Left lung (tissue), 4 donors: ENCODE measurements at regions not wholly inside any gene's neighbourhood (a gene's known extent, or its start where the extent isn't known, plus 50 kb on each side); places are given as distances from the start of the nearest gene placed in this dataset.

Source experiments
- ATAC-seq: fragments of 200-7000 bp; cut with Tn5 transposase; one replicate; pipeline ENCODE4 v1.9.1; 2020; ENCODE audit warnings: moderate library complexity
- DNase-seq, 4 donors: peaks; one replicate each; pipeline ENCODE4 v3.0.0-alpha.2; 2013 to 2020
- H3K27ac ChIP-seq, 2 donors: fragments of 200-600 bp; sonication (generic) in 1 of 2; one replicate each; pipeline versions ENCODE4 v1.5.0 to v1.8.0; 2020 to 2021
- H3K27me3 ChIP-seq, 2 donors: fragments of 200-600 bp; sonication (generic) in 1 of 2; one replicate each; pipeline versions ENCODE4 v1.5.0 to v1.8.0; 2020 to 2021
- H3K36me3 ChIP-seq, 2 donors: fragments of 200-600 bp; sonication (generic) in 1 of 2; one replicate each; pipeline versions ENCODE4 v1.5.0 to v1.8.0; 2020 to 2021
- H3K4me1 ChIP-seq, 2 donors: fragments of 200-600 bp; one replicate each; pipeline ENCODE4 v1.8.0; 2021
- H3K4me3 ChIP-seq, 2 donors: fragments of 200-600 bp; sonication (generic) in 1 of 2; one replicate each; pipeline versions ENCODE4 v1.5.0 to v1.8.0; 2020 to 2021; ENCODE audit warnings: mild to moderate bottlenecking in 1 of 2
- H3K9me3 ChIP-seq, 2 donors: fragments of 200-600 bp; sonication (generic) in 1 of 2; one replicate each; pipeline versions ENCODE4 v1.5.0 to v1.8.0; 2020 to 2021
- intact Hi-C, 2 donors: fragments of 100-400 bp; cut with DNase I; formaldehyde crosslinking; loops; one replicate each; pipeline versions ENCODE4 v1.11.2 to v1.14.2; 2022
- TF ChIP-seq, protein P1 (sequence below), 2 donors: fragments of 200-600 bp; sonication (generic) in 1 of 2; IDR thresholded peaks; one replicate each; pipeline versions ENCODE4 v1.5.0 to v1.8.0; 2021; ENCODE audit warnings: antibody characterized with exemption in 2 of 2
- donor health status: DM: no; HTN: yes; CAD: no.
- donor health status: DM: no; HTN: no; CAD: no.

DNA sequence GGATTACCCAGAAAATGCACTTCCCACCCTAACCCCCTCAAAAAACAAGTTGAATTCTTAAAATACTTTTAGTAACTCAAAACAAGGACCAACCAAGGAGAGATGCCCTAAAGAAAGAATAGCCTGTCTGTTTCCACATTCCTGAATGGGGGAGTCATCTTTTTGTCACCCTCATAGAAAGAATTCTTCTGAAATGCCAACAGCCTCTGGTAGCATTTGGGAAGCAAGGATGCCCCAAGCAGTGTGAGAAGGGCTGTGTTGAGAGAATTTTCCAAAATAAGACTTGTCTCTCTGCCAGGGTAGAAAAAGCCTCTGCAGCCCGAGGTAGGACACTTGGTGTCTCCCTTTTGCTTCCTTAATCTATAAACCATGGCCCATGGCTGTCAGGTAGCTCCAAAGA, 173.1 kb upstream of the VCX3A start:
- no peak for DNase-seq
- ATAC-seq = no peak
- H3K9me3 ChIP-seq = no peaks in the 10 kb centered on the region
- H3K27ac ChIP-seq = no peak overlapping the region
- TF ChIP-seq, protein P1, sequence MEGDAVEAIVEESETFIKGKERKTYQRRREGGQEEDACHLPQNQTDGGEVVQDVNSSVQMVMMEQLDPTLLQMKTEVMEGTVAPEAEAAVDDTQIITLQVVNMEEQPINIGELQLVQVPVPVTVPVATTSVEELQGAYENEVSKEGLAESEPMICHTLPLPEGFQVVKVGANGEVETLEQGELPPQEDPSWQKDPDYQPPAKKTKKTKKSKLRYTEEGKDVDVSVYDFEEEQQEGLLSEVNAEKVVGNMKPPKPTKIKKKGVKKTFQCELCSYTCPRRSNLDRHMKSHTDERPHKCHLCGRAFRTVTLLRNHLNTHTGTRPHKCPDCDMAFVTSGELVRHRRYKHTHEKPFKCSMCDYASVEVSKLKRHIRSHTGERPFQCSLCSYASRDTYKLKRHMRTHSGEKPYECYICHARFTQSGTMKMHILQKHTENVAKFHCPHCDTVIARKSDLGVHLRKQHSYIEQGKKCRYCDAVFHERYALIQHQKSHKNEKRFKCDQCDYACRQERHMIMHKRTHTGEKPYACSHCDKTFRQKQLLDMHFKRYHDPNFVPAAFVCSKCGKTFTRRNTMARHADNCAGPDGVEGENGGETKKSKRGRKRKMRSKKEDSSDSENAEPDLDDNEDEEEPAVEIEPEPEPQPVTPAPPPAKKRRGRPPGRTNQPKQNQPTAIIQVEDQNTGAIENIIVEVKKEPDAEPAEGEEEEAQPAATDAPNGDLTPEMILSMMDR (IDR thresholded peaks at IDR 0.05) = no peak
- no peaks in the 10 kb centered on the region for H3K36me3 ChIP-seq
- no peaks in the 10 kb centered on the region for H3K27me3 ChIP-seq
- no peaks in the 10 kb centered on the region for H3K4me1 ChIP-seq
- no peak overlapping the region for H3K4me3 ChIP-seq
- intact Hi-C loops = no loop called here

DNA sequence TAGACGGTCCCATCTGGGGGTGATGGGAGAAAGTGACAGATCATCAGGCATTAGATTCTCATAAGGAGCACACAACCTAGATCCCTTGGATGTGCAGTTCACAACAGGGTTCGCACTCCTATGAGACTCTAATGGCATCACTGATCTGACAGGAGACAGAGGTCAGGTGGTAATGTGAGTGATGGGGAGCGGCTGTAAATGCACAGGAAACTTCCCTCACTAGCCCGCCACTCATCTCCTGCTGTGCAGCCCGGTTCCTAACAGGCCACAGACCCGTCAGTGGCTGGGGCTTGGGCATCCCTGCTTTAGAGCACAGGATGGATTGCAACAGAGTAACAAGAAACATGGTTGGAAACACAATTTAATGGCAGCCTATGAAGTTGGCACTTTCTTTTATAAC, 172.6 kb upstream of the VCX3A start:
- H3K4me3 ChIP-seq = no peak overlapping the region
- H3K36me3 ChIP-seq = no peaks in the 10 kb centered on the region
- DNase-seq (no peak), ATAC-seq (no peak)
- H3K4me1 ChIP-seq = no peaks in the 10 kb centered on the region
- no peak overlapping the region for H3K27ac ChIP-seq
- intact Hi-C loops = no loop called here
- TF ChIP-seq, protein P1 (IDR thresholded peaks at IDR 0.05) = no peak
- H3K9me3 ChIP-seq = no peaks in the 10 kb centered on the region
- no peaks in the 10 kb centered on the region for H3K27me3 ChIP-seq

DNA sequence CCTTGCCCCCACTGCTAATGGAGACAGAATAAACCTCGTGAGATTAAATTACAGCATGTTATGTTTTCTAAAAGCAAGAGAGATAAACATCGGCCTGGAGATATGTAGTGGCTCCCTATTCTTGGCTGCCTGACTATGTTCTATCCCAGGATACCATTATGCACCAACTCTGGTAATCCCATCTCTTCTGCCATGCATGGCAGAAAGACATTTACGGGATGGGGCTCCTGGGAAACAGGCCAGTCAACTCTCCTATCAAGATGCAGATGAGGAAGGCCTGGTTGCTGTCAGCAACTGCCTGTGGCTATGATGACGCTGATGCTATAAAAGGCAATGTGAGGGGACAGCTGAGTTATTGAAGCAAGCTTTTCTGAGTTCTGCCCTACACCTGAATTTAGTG, 166.2 kb upstream of the VCX3A start:
- H3K27me3 ChIP-seq = no peaks in the 10 kb centered on the region

DNA sequence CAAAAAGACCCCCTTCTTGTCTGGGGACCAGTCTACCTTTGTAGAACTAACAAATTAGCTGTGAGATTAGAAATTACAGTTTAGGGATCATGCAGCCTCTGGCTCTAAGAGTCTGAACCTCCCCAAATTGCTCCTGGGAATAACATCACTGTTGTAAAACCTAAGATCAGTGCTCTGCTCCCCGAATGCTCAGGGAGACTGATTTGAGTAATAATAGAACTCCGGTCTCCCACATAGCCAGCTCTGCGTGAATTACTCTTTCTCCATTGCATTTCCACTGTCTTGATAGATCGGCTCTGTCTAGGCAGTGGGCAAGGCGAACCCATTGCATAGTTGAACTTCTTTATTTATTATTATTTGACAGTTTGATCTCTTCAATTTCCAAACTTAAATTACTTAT, 160.8 kb upstream of the VCX3A start:
- H3K27me3 ChIP-seq = no peaks in the 10 kb centered on the region
- DNase-seq (no peak), ATAC-seq (no peak)
- TF ChIP-seq, protein P1 (IDR thresholded peaks at IDR 0.05) = no peak
- no peaks in the 10 kb centered on the region for H3K4me1 ChIP-seq
- no peak overlapping the region for H3K27ac ChIP-seq
- H3K4me3 ChIP-seq = no peak overlapping the region
- no peaks in the 10 kb centered on the region for H3K36me3 ChIP-seq
- peaks cover 0 to 2% of the 10 kb centered on the region in 2 donors for H3K9me3 ChIP-seq
- intact Hi-C loops = no loop called here

More for the DNA sequence above, 166.2 kb upstream of the VCX3A start:
- Histone ChIP-seq H3K36me3 (no peaks in the 10 kb centered on the region), H3K4me3 (no peak overlapping the region), H3K9me3 (no peaks in the 10 kb centered on the region), H3K27ac (no peak overlapping the region), H3K4me1 (no peaks in the 10 kb centered on the region)
- intact Hi-C loops = no loop called here
- TF ChIP-seq, protein P1 (IDR thresholded peaks at IDR 0.05) = no peak
- ATAC-seq (no peak), DNase-seq (no peak)

DNA sequence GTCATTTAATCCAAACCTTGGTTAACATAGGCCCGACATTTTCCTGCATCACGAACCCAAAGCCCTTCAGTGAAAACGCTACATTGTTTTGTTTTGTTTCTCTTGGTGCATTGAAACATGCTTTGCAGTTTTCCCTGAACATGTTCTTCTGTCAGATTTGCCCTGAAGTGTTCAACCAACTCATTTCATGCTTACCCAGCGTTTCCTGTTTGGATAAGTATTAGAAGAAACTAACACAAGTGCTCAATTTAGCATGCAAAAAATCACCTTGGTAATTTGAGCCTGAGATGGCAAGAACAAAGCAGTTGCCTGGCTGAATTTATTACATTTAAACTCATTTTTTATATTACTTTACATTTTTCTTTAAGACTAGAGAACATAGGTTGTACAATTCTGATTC, 160.1 kb upstream of the VCX3A start:
- intact Hi-C loops = no loop called here
- Histone ChIP-seq H3K4me3 (no peak overlapping the region), H3K27ac (no peak overlapping the region), H3K4me1 (no peaks in the 10 kb centered on the region), H3K36me3 (no peaks in the 10 kb centered on the region), H3K27me3 (no peaks in the 10 kb centered on the region), H3K9me3 (peaks cover 0 to 2% of the 10 kb centered on the region in 2 donors)
- no peak for ATAC-seq
- TF ChIP-seq, protein P1 (IDR thresholded peaks at IDR 0.05) = no peak
- DNase-seq = no peak
